NT2/D1 (cell line): ENCODE measurements at regions not wholly inside any gene's neighbourhood (a gene's known extent, or its start where the extent isn't known, plus 50 kb on each side); places are given as distances from the start of the nearest gene placed in this dataset.

Source experiments
- SUZ12 ChIP-seq: IDR thresholded peaks from 2 replicates; pipeline ENCODE4 v1.6.1; 2011; ENCODE audit not compliant: insufficient read length, insufficient read depth; ENCODE audit errors: extremely low read depth
- YY1 ChIP-seq: IDR thresholded peaks from 2 replicates; pipeline ENCODE4 v1.6.1; 2011; ENCODE audit not compliant: insufficient read length, insufficient read depth
- ZNF274 ChIP-seq: IDR thresholded peaks from 2 replicates; pipeline ENCODE4 v1.6.1; 2011; ENCODE audit warnings: mild to moderate bottlenecking, low read depth, low read length

- TF ChIP-seq YY1 (no peak), SUZ12 (no peak), ZNF274 (no peak)
These were observed 334.7 kb downstream of the AMY1C start for GRCh38 chr1:104084380-104084779.
